ENCODE measurements at regions not wholly inside any gene's neighbourhood (a gene's known extent, or its start where the extent isn't known, plus 50 kb on each side); places are given as distances from the start of the nearest gene placed in this dataset.

GRCh38 chr20:4300401-4300800, 51.3 kb upstream of the ADRA1D start:
- no peak for ATAC-seq
- intact Hi-C loops (cut with DNase I): no loop called here
- no peak for DNase-seq (ENCODE audit: missing footprints)

- no peak for DNase-seq (ENCODE audit: missing footprints)
- no peak for ATAC-seq
- intact Hi-C loops (cut with DNase I): loop anchor here (1.0 kb wide), 1 partner anchor 9 kb away; no protein-coding TSS in a partner anchor
Observed at GRCh38 chr20:4299773-4300172, 50.7 kb upstream of the ADRA1D start.

- ATAC-seq: no peak
- no peak for DNase-seq (ENCODE audit: missing footprints)
- intact Hi-C loops (cut with DNase I): loop anchor here (1.0 kb wide), 1 partner anchor 9 kb away; no protein-coding TSS in a partner anchor
Observed at GRCh38 chr20:4299216-4299615, 50.1 kb upstream of the ADRA1D start.

All from Right ventricle myocardium inferior (tissue), 1 donor.